ENCODE measurements at regions not wholly inside any gene's neighbourhood (a gene's known extent, or its start where the extent isn't known, plus 50 kb on each side); places are given as distances from the start of the nearest gene placed in this dataset.
"Not testable (repeated sequence)": the region's sequence is repeated elsewhere in the genome, so short reads cannot be mapped to it uniquely, and the experiment has no call there.

GRCh38 chr7:66461397-66461796 lies 167.3 kb upstream of the KCTD7 start:
- TF ChIP-seq CTCF, POLR2A (IDR thresholded peaks at IDR 0.05): not testable (repeated sequence)
